GM19463 (cell line): ENCODE measurements at regions not wholly inside any gene's neighbourhood (a gene's known extent, or its start where the extent isn't known, plus 50 kb on each side); places are given as distances from the start of the nearest gene placed in this dataset.
A peak's percentile ranks its signal among the peaks of the same experiment; 100 is the strongest.

Experiments used
- ATAC-seq: cut with Tn5 transposase; IDR thresholded peaks from one replicate; pipeline ENCODE4 v1.9.1; 2021; ENCODE audit warnings: mild to moderate bottlenecking, moderate library complexity; ENCODE audit not compliant: unreplicated experiment

- ATAC-seq, result no peak
These were observed 68.1 kb upstream of the SFMBT2 start for GRCh38 chr10:7478727-7479457.

- no peak for ATAC-seq
These were observed 66.9 kb upstream of the SFMBT2 start for GRCh38 chr10:7477538-7478334.

- ATAC-seq, result no peak
These were observed 65.1 kb upstream of the SFMBT2 start for GRCh38 chr10:7475939-7476338.

- ATAC-seq, result no peak
These were observed 64.4 kb upstream of the SFMBT2 start for GRCh38 chr10:7475046-7475911.

- no peak for ATAC-seq
These were observed 63.6 kb upstream of the SFMBT2 start for GRCh38 chr10:7474388-7474787.

- ATAC-seq, result no peak
These were observed 62.6 kb upstream of the SFMBT2 start for GRCh38 chr10:7473474-7473873.

- peak; percentile 87 for ATAC-seq
These were observed 61.0 kb upstream of the SFMBT2 start for GRCh38 chr10:7471720-7472367.

- no peak for ATAC-seq
These were observed 59.5 kb upstream of the SFMBT2 start for GRCh38 chr10:7470371-7470770.

- ATAC-seq, result no peak
These were observed 56.3 kb upstream of the SFMBT2 start for GRCh38 chr10:7467031-7467667.

- no peak for ATAC-seq
These were observed 53.9 kb upstream of the SFMBT2 start for GRCh38 chr10:7464691-7465090.
